H1 (cell line): ENCODE measurements at regions not wholly inside any gene's neighbourhood (a gene's known extent, or its start where the extent isn't known, plus 50 kb on each side); places are given as distances from the start of the nearest gene placed in this dataset.

Experiments
- BCL11A ChIP-seq, 2 experiments: IDR thresholded peaks; one replicate each; pipeline ENCODE4 v1.6.1; 2011; ENCODE audit warnings: low read depth in 2 of 2, low read length in 2 of 2, mild to moderate bottlenecking in 2 of 2
- CHD2 ChIP-seq: IDR thresholded peaks from 2 replicates; pipeline ENCODE4 v1.6.1; 2012; ENCODE audit warnings: low read length, improper control_type of control experiment
- CTBP2 ChIP-seq: IDR thresholded peaks from 2 replicates; pipeline ENCODE4 v1.7.0; 2011; ENCODE audit warnings: borderline replicate concordance, mild to moderate bottlenecking, moderate library complexity, mixed read lengths, low read length; ENCODE audit not compliant: insufficient read depth, insufficient read length
- CTCF ChIP-seq, 3 experiments: IDR thresholded peaks; 1 replicate in 2 of 3; 2 replicates in 1 of 3; pipeline versions ENCODE4 v1.5.1 to v1.6.1; 2011; ENCODE audit warnings: low read length in 3 of 3, mild to moderate bottlenecking in 3 of 3, inconsistent platforms in 2 of 3, low read depth in 1 of 3, moderate library complexity in 1 of 3; ENCODE audit not compliant: insufficient read depth in 1 of 3; ENCODE audit errors: control extremely low read depth in 1 of 3
- POLR2A ChIP-seq, 2 experiments: IDR thresholded peaks; 1 replicate in 1 of 2; 2 replicates in 1 of 2; pipeline ENCODE4 v1.6.1; 2011; ENCODE audit warnings: low read depth in 2 of 2, low read length in 2 of 2, mild to moderate bottlenecking in 2 of 2; ENCODE audit errors: control extremely low read depth in 1 of 2
- SP2 ChIP-seq: IDR thresholded peaks from 2 replicates; pipeline ENCODE4 v1.6.1; 2012; ENCODE audit warnings: mild to moderate bottlenecking, low read length, inconsistent platforms
- SP4 ChIP-seq: IDR thresholded peaks from 2 replicates; pipeline ENCODE4 v1.6.1; 2012; ENCODE audit warnings: low read length, inconsistent platforms
- SRF ChIP-seq: IDR thresholded peaks from 2 replicates; pipeline ENCODE4 v1.6.1; 2011; ENCODE audit warnings: mild to moderate bottlenecking, low read depth, low read length, moderate library complexity

GRCh38 chr2:239522002-239522739 lies 121.4 kb upstream of the HDAC4 start (continued):
- TF ChIP-seq CTCF (IDR thresholded peaks at IDR 0.05; ENCODE audit: control extremely low read depth in 1 of 3, insufficient read depth in 1 of 3, low read depth in 1 of 3, low read length in 3 of 3) (no peak), BCL11A (IDR thresholded peaks at IDR 0.05; ENCODE audit: low read depth in 2 of 2, low read length in 2 of 2) (no peak), POLR2A (IDR thresholded peaks at IDR 0.05; ENCODE audit: control extremely low read depth in 1 of 2, low read depth in 2 of 2, low read length in 2 of 2) (no peak), SRF (no peak), CHD2 (no peak), CTBP2 (no peak), SP4 (no peak), SP2 (no peak)
